AG04449 (cell line): ENCODE measurements at regions not wholly inside any gene's neighbourhood (a gene's known extent, or its start where the extent isn't known, plus 50 kb on each side); places are given as distances from the start of the nearest gene placed in this dataset.

Experiments used
- CTCF ChIA-PET: fragments of 350-600 bp; formaldehyde crosslinking; extraction: SDS; loops from one replicate; lab custom pipeline; 2021; ENCODE audit warnings: antibody characterized with exemption; lab: Yijun Ruan, JAX
- POLR2A ChIA-PET: fragments of 400-600, 350-600 bp; formaldehyde crosslinking; extraction: SDS; loops from one replicate; lab custom pipeline; 2020; ENCODE audit warnings: antibody characterized with exemption, inconsistent platforms; lab: Yijun Ruan, JAX
- DNase-seq: peaks from one replicate; pipeline ENCODE4 v3.0.0-alpha.2; 2010; ENCODE audit warnings: low read depth, low spot score
- H3K4me3 ChIP-seq: 2 replicates; pipeline ENCODE4 v1.5.1; 2011; ENCODE audit warnings: low read depth, mild to moderate bottlenecking, control low read depth, low read length
- TF ChIP-seq, protein P1 (sequence below): IDR thresholded peaks from one replicate; pipeline ENCODE4 v1.5.1; 2011; ENCODE audit warnings: mild to moderate bottlenecking, moderate library complexity, low read length, control low read depth, inconsistent platforms; ENCODE audit not compliant: insufficient read depth; ENCODE audit errors: missing control alignments

DNA sequence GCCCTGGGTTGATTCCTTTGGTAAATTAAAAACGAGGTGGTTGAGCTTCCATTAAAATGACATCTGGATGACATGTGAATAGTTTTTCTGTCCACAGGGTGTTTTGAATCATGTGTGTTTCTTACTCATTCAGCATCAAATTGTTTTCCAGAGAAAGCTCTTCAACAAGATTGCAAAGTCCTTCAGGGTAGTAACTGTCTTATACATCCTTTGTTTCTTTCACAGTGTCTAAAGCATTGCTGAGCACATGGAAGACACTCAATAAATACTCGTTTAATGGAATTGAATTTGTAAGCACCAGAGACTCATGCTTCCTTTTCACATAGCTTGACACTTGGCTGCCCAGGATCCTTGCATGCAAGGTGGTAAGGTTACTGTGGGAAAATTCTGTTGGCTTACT lies 223.1 kb upstream of the CNTN6 start:
- no peak overlapping the region for H3K4me3 ChIP-seq
- CTCF ChIA-PET = no interaction called here
- POLR2A ChIA-PET = no interaction called here
- no peak for DNase-seq
- TF ChIP-seq, protein P1, sequence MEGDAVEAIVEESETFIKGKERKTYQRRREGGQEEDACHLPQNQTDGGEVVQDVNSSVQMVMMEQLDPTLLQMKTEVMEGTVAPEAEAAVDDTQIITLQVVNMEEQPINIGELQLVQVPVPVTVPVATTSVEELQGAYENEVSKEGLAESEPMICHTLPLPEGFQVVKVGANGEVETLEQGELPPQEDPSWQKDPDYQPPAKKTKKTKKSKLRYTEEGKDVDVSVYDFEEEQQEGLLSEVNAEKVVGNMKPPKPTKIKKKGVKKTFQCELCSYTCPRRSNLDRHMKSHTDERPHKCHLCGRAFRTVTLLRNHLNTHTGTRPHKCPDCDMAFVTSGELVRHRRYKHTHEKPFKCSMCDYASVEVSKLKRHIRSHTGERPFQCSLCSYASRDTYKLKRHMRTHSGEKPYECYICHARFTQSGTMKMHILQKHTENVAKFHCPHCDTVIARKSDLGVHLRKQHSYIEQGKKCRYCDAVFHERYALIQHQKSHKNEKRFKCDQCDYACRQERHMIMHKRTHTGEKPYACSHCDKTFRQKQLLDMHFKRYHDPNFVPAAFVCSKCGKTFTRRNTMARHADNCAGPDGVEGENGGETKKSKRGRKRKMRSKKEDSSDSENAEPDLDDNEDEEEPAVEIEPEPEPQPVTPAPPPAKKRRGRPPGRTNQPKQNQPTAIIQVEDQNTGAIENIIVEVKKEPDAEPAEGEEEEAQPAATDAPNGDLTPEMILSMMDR = no peak

DNA sequence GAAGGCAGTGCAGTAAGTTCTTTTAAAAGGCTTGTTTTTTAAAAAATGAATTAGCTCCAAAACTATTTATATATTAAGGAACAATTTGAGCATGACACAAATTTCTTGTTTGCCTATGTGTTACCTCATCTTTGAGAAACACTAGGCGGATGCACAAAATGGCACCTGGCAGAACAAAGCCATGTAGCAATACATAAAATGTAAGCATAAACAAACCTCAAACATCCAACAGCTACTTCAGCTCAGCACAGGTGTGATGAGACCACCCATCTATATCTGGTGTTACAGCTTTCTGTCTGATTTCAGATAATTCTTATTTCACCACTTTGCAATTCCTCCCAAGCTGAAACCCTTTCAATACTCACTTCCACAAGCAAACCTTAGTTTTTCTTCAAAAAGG lies 221.2 kb upstream of the CNTN6 start:
- TF ChIP-seq, protein P1 = no peak
- DNase-seq = no peak
- ChIA-PET POLR2A (no interaction called here), CTCF (no interaction called here)
- H3K4me3 ChIP-seq = no peak overlapping the region

DNA sequence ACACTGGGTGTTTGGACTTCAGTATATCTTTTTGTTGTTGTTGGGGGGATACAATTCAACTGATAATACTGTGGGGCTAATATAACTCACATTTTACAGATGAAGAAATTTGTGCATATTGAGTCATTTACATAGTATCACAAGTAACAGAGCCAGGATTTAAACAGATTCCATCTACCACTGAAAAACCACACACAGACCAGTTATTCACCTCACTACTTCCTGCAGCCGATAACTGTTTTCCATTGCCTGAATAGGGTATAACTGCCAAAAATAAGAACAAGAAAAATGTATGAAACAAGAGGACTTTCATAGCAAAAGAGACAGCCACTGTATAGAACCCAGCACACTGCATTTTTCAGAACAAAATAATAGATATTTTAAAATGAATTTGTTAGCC lies 215.8 kb upstream of the CNTN6 start:
- no peak for DNase-seq
- ChIA-PET CTCF (no interaction called here), POLR2A (no interaction called here)
- H3K4me3 ChIP-seq = no peak overlapping the region
- TF ChIP-seq, protein P1 = no peak

DNA sequence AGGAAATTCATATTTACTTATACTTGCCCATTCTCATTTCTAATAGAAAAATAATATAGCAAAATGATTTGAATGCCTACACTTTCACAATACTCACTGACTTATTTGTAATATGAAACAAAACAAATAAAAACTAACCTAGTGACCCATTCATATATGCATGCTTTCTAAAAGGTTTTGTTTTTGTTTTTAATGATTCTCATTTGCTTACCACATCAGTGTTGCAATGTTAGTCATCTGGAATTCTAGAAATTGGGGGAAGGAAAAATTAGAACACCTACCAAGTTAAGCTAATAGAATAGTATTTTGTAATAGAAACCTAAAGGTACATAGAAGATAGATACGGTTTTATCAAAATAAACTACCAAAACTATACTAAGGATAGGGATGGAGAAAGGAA lies 214.1 kb upstream of the CNTN6 start:
- no peak for DNase-seq
- TF ChIP-seq, protein P1 = no peak
- no peak overlapping the region for H3K4me3 ChIP-seq
- CTCF ChIA-PET = no interaction called here
- POLR2A ChIA-PET = no interaction called here

DNA sequence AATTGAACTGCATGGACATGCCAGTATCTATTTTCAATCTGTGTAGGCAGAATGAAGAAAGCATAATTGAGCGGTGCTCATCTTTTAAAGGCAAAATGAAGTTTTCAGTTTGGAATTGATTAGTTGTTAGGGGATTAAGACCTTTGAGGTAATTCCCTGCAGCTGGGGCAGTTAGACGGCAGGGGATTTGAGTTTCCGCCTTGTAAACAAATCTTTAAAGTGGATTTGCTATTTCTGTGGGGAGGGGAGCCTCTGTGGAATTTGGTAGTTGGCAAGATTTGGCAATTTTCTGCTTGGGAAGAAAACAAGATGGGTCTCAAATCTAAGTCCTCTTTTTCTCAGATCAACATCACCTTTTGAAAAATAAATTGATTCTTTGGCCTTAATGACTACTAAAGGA lies 212.5 kb upstream of the CNTN6 start:
- ChIA-PET CTCF (no interaction called here), POLR2A (no interaction called here)
- TF ChIP-seq, protein P1 = no peak
- no peak overlapping the region for H3K4me3 ChIP-seq
- no peak for DNase-seq

DNA sequence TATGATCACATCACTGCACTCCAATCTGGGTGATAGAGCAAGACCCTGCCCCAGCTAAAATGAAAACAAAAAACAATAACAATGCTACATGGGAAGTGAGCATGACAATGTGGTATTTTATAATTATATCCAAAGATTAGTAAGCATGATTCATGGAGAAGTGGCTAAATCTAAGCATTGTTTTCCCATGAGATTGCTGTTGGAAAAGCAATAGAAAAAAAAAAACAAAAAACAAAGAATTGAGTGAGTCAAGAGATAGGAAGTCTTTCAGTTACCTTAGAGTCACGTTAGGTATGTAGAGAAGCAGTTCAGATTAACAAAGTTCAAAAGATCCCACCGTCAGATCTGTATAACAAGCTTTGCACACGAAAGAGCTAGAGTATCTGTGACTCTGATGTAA lies 210.3 kb upstream of the CNTN6 start:
- no peak overlapping the region for H3K4me3 ChIP-seq
- CTCF ChIA-PET = no interaction called here
- TF ChIP-seq, protein P1 = no peak
- no peak for DNase-seq
- POLR2A ChIA-PET = no interaction called here
